Natural killer cell (primary cell): ENCODE measurements at regions not wholly inside any gene's neighbourhood (a gene's known extent, or its start where the extent isn't known, plus 50 kb on each side); places are given as distances from the start of the nearest gene placed in this dataset.

ENCODE experiments used
- ATAC-seq, 3 donors: fragments of 150-1000 bp in 2 of 3; fragments of 200-7000 bp in 1 of 3; cut with Tn5 transposase; 1 replicate in 1 of 3; 2 replicates in 2 of 3; pipeline ENCODE4 v1.10.0; 2021; ENCODE audit warnings: mild to moderate bottlenecking in 2 of 3, moderate library complexity in 2 of 3
- DNase-seq, 2 donors: peaks; one replicate each; pipeline versions ENCODE4 v3.0.0 to v3.0.0-alpha.2; 2013 to 2021; ENCODE audit warnings: mixed read lengths in 1 of 2
- H3K27ac ChIP-seq: one replicate; pipeline ENCODE4 v1.5.1; 2013; ENCODE audit warnings: mild to moderate bottlenecking, low read length
- H3K27me3 ChIP-seq: one replicate; pipeline ENCODE4 v1.6.1; 2013; ENCODE audit warnings: low read length; ENCODE audit not compliant: control insufficient read depth, insufficient read depth
- H3K36me3 ChIP-seq: one replicate; pipeline ENCODE4 v1.6.1; 2013; ENCODE audit warnings: low read length; ENCODE audit not compliant: control insufficient read depth, insufficient read depth
- H3K4me1 ChIP-seq: one replicate; pipeline ENCODE4 v1.6.1; 2013; ENCODE audit warnings: low read length; ENCODE audit not compliant: control insufficient read depth, insufficient read depth
- H3K4me3 ChIP-seq: one replicate; pipeline ENCODE4 v1.5.1; 2013; ENCODE audit warnings: low read length
- H3K9me3 ChIP-seq: one replicate; pipeline ENCODE4 v1.6.1; 2013; ENCODE audit warnings: low read length; ENCODE audit not compliant: control insufficient read depth, insufficient read depth
- H3K27ac Mint-ChIP-seq, 2 donors: one replicate each; pipeline ENCODE4 v1.8.0; 2022; ENCODE audit warnings: mild to moderate bottlenecking in 2 of 2, mixed read lengths in 2 of 2, moderate library complexity in 1 of 2
- H3K27me3 Mint-ChIP-seq, 2 donors: one replicate each; pipeline ENCODE4 v1.8.0; 2022; ENCODE audit warnings: low read depth in 2 of 2, mixed read lengths in 2 of 2
- H3K36me3 Mint-ChIP-seq: one replicate; pipeline ENCODE4 v1.8.0; 2022; ENCODE audit warnings: mixed read lengths
- H3K4me1 Mint-ChIP-seq, 2 donors: one replicate each; pipeline ENCODE4 v1.8.0; 2022; ENCODE audit warnings: mixed read lengths in 2 of 2
- H3K4me3 Mint-ChIP-seq: one replicate; pipeline ENCODE4 v1.8.0; 2022; ENCODE audit warnings: mild to moderate bottlenecking, moderate library complexity, mixed read lengths
- H3K9me3 Mint-ChIP-seq, 2 donors: one replicate each; pipeline ENCODE4 v1.8.0; 2022; ENCODE audit warnings: mixed read lengths in 2 of 2
- WGBS: methylation state at CpG from one replicate; pipeline ENCODE4 v1.1.7; 2013; ENCODE audit warnings: missing lambda C conversion rate; ENCODE audit not compliant: insufficient coverage; 5-methylcytosine and 5-hydroxymethylcytosine counted together
- intact Hi-C: fragments of 100-400 bp; cut with micrococcal nuclease; formaldehyde crosslinking; loops from one replicate; pipeline ENCODE4 v1.14.2; 2022
- TF ChIP-seq, protein P1 (sequence below): fragments of 200-600 bp; IDR thresholded peaks from one replicate; pipeline ENCODE4 v1.8.0; 2022; ENCODE audit warnings: antibody characterized with exemption

DNA sequence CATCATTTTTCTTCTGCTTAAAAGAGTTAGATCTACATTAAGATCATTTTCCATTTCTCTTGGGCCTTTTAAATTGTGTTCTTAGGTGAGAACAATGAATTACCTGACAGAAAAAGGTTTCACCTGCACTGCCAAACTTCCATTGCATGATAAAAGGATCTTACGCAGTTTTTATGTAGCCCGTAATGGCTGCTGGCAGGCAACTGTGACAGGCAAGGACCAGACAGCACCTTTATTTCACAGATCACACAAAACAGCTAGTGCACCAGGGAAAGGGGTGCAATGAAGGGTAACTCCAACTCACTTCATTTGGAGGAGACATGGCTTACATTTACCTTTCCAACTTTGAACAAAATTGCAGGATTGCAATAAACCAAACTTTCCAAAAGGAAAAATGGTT is 159.8 kb downstream of the SLITRK1 start:
- Histone ChIP-seq H3K4me3 (no peak overlapping the region), H3K9me3 (no peaks in the 10 kb centered on the region), H3K4me1 (no peaks in the 10 kb centered on the region), H3K27me3 (no peaks in the 10 kb centered on the region), H3K27ac (no peak overlapping the region), H3K36me3 (no peaks in the 10 kb centered on the region)
- DNase-seq (no peak), ATAC-seq (no peak)
- Mint-ChIP-seq H3K9me3 (peaks cover 7 to 16% of the 10 kb centered on the region in 2 donors), H3K4me3 (no peak overlapping the region), H3K27ac (no peak overlapping the region), H3K4me1 (no peaks in the 10 kb centered on the region), H3K27me3 (no peaks in the 10 kb centered on the region), H3K36me3 (no peaks in the 10 kb centered on the region)
- TF ChIP-seq, protein P1, sequence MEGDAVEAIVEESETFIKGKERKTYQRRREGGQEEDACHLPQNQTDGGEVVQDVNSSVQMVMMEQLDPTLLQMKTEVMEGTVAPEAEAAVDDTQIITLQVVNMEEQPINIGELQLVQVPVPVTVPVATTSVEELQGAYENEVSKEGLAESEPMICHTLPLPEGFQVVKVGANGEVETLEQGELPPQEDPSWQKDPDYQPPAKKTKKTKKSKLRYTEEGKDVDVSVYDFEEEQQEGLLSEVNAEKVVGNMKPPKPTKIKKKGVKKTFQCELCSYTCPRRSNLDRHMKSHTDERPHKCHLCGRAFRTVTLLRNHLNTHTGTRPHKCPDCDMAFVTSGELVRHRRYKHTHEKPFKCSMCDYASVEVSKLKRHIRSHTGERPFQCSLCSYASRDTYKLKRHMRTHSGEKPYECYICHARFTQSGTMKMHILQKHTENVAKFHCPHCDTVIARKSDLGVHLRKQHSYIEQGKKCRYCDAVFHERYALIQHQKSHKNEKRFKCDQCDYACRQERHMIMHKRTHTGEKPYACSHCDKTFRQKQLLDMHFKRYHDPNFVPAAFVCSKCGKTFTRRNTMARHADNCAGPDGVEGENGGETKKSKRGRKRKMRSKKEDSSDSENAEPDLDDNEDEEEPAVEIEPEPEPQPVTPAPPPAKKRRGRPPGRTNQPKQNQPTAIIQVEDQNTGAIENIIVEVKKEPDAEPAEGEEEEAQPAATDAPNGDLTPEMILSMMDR, result no peak
- intact Hi-C loops, result no loop called here
- 100% methylated on average over 2 of the region's 2 CpGs for WGBS

DNA sequence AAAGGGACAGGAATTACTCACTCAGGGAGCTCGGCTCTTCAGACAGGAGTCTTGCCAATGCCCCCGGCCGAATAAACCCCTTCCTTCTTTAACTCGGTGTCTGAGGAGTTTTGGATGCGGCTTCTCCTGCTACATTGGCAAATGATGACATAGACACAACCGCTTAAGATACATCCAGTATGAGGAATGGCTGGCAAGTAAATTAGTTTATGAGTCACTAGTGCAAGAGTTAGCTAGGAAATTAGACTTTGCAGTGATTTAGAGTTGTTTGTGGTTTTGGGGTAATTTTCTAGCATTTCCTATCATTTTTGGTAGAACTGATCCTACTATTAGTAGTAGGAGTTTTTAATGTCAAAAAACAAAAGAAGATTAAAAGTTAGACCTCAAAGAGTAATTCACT is 166.2 kb downstream of the SLITRK1 start:
- ATAC-seq (no peak), DNase-seq (no peak)
- no peaks in the 10 kb centered on the region for H3K9me3 ChIP-seq
- intact Hi-C loops, result no loop called here
- Mint-ChIP-seq H3K27ac (no peak overlapping the region), H3K4me3 (no peak overlapping the region), H3K27me3 (no peaks in the 10 kb centered on the region), H3K9me3 (peaks cover 3 to 17% of the 10 kb centered on the region in 2 donors), H3K36me3 (no peaks in the 10 kb centered on the region), H3K4me1 (no peaks in the 10 kb centered on the region)
- WGBS, result 92% methylated on average over 6 of the region's 6 CpGs
- no peaks in the 10 kb centered on the region for H3K36me3 ChIP-seq
- H3K4me1 ChIP-seq, result no peaks in the 10 kb centered on the region
- no peaks in the 10 kb centered on the region for H3K27me3 ChIP-seq
- H3K27ac ChIP-seq, result no peak overlapping the region
- H3K4me3 ChIP-seq, result no peak overlapping the region
- TF ChIP-seq, protein P1, result no peak

- no peak for DNase-seq
- no peaks in the 10 kb centered on the region for H3K4me1 ChIP-seq
- Mint-ChIP-seq H3K4me1 (no peaks in the 10 kb centered on the region), H3K4me3 (no peak overlapping the region), H3K9me3 (peaks cover 3 to 16% of the 10 kb centered on the region in 2 donors), H3K27me3 (no peaks in the 10 kb centered on the region), H3K27ac (no peak overlapping the region), H3K36me3 (no peaks in the 10 kb centered on the region)
- no peaks in the 10 kb centered on the region for H3K36me3 ChIP-seq
- no peak for ATAC-seq
- intact Hi-C loops, result no loop called here
- TF ChIP-seq, protein P1, result no peak
- H3K9me3 ChIP-seq, result no peaks in the 10 kb centered on the region
- no peak overlapping the region for H3K27ac ChIP-seq
- H3K27me3 ChIP-seq, result no peaks in the 10 kb centered on the region
- 80% methylated on average over 1 of the region's 1 CpG for WGBS
- no peak overlapping the region for H3K4me3 ChIP-seq
These were observed 168.0 kb downstream of the SLITRK1 start for GRCh38 chr13:83714236-83714635.

- H3K36me3 ChIP-seq, result no peaks in the 10 kb centered on the region
- Mint-ChIP-seq H3K4me3 (no peak overlapping the region), H3K27me3 (no peaks in the 10 kb centered on the region), H3K36me3 (no peaks in the 10 kb centered on the region), H3K9me3 (peaks cover 9 to 13% of the 10 kb centered on the region in 2 donors), H3K27ac (no peak overlapping the region), H3K4me1 (no peaks in the 10 kb centered on the region)
- ATAC-seq (no peak), DNase-seq (no peak)
- TF ChIP-seq, protein P1, result no peak
- H3K9me3 ChIP-seq, result no peaks in the 10 kb centered on the region
- H3K4me1 ChIP-seq, result no peaks in the 10 kb centered on the region
- no peak overlapping the region for H3K4me3 ChIP-seq
- H3K27me3 ChIP-seq, result no peaks in the 10 kb centered on the region
- H3K27ac ChIP-seq, result no peak overlapping the region
- intact Hi-C loops, result no loop called here
These were observed 172.2 kb downstream of the SLITRK1 start for GRCh38 chr13:83710133-83710515.
